IMR-90 (cell line): ENCODE measurements at regions not wholly inside any gene's neighbourhood (a gene's known extent, or its start where the extent isn't known, plus 50 kb on each side); places are given as distances from the start of the nearest gene placed in this dataset.

Source experiments
- ATAC-seq: fragments of 200-7000 bp; cut with Tn5 transposase; 2 replicates; pipeline ENCODE4 v1.9.1; 2020; ENCODE audit warnings: low read depth, mild to moderate bottlenecking, moderate library complexity
- BruUV-seq: library from RNA; stranded (reverse); fragments of 400-500 nt; replicated peaks from 2 replicates; lab custom pipeline; 2021; lab: Mats Ljungman, UMichigan
- CTCF ChIA-PET: fragments of 300-600 bp; formaldehyde crosslinking; extraction: SDS; loops from one replicate; lab custom pipeline; 2021; ENCODE audit warnings: antibody characterized with exemption; lab: Yijun Ruan, JAX
- POLR2A ChIA-PET: fragments of 300-600 bp; sonication (Branson Sonifier 250); formaldehyde crosslinking; loops from one replicate; lab custom pipeline; 2022; ENCODE audit warnings: antibody characterized with exemption; ENCODE audit not compliant: unreplicated experiment; lab: Charles Lee
- DNase-seq: peaks from one replicate; pipeline ENCODE4 v3.0.0; 2013
- H2AFZ ChIP-seq: replicated peaks from 2 replicates; pipeline ENCODE3; 2013; ENCODE audit warnings: low read length, mild to moderate bottlenecking; ENCODE audit not compliant: poor library complexity
- H2AK5ac ChIP-seq: 2 replicates; pipeline ENCODE4 v1.6.1; 2013; ENCODE audit warnings: low read depth, low read length, inconsistent platforms
- H2AK9ac ChIP-seq: replicated peaks from 2 replicates; pipeline ENCODE3; 2013; ENCODE audit warnings: mild to moderate bottlenecking, low read depth, low read length, moderate library complexity; ENCODE audit not compliant: poor library complexity
- H2BK120ac ChIP-seq: 2 replicates; pipeline ENCODE4 v1.6.1; 2013; ENCODE audit warnings: low read depth, low read length, inconsistent platforms
- H2BK15ac ChIP-seq: 3 replicates; pipeline ENCODE4 v1.6.1; 2013; ENCODE audit warnings: low read depth, low read length, inconsistent platforms
- H2BK20ac ChIP-seq: 2 replicates; pipeline ENCODE4 v1.6.1; 2013; ENCODE audit warnings: low read depth, mild to moderate bottlenecking, inconsistent platforms, low read length, moderate library complexity
- H2BK5ac ChIP-seq: 2 replicates; pipeline ENCODE4 v1.6.1; 2013; ENCODE audit warnings: mild to moderate bottlenecking, low read depth, low read length, inconsistent platforms; ENCODE audit not compliant: poor library complexity, severe bottlenecking
- H3K14ac ChIP-seq: replicated peaks from 2 replicates; pipeline ENCODE4 v1.6.1; 2013; ENCODE audit warnings: low read depth, low read length, inconsistent platforms
- H3K18ac ChIP-seq: 2 replicates; pipeline ENCODE4 v1.6.1; 2013; ENCODE audit warnings: low read depth, low read length, control low read depth
- H3K23ac ChIP-seq: 2 replicates; pipeline ENCODE4 v1.6.1; 2013; ENCODE audit warnings: low read depth, low read length, inconsistent platforms
- H3K27ac ChIP-seq: 2 replicates; pipeline ENCODE4 v1.5.1; 2013; ENCODE audit warnings: mild to moderate bottlenecking, control low read depth, low read length; ENCODE audit not compliant: insufficient read depth
- H3K27me3 ChIP-seq: 2 replicates; pipeline ENCODE4 v1.6.1; 2013; ENCODE audit warnings: low read length; ENCODE audit not compliant: control insufficient read depth, insufficient read depth
- H3K36me3 ChIP-seq: 2 replicates; pipeline ENCODE4 v1.6.1; 2013; ENCODE audit warnings: low read length, mixed read lengths; ENCODE audit not compliant: control insufficient read depth, insufficient read depth
- H3K4ac ChIP-seq: 2 replicates; pipeline ENCODE4 v1.6.1; 2013; ENCODE audit warnings: low read depth, low read length, inconsistent platforms
- H3K4me1 ChIP-seq: 2 replicates; pipeline ENCODE4 v1.6.1; 2013; ENCODE audit warnings: low read length, mixed read lengths; ENCODE audit not compliant: control insufficient read depth, insufficient read depth
- H3K4me2 ChIP-seq: 2 replicates; pipeline ENCODE4 v1.6.1; 2013; ENCODE audit warnings: low read depth, mild to moderate bottlenecking, control low read depth, low read length, moderate library complexity
- H3K4me3 ChIP-seq: 2 replicates; pipeline ENCODE4 v1.5.1; 2013; ENCODE audit warnings: low read depth, mild to moderate bottlenecking, control low read depth, low read length, moderate library complexity; ENCODE audit not compliant: insufficient read depth
- H3K56ac ChIP-seq: 2 replicates; pipeline ENCODE4 v1.6.1; 2013; ENCODE audit warnings: low read length, inconsistent platforms; ENCODE audit not compliant: insufficient read depth; ENCODE audit errors: extremely low read depth
- H3K79me1 ChIP-seq, 2 experiments: 2 replicates each; pipeline ENCODE4 v1.6.1; 2013; ENCODE audit warnings: low read length in 2 of 2, inconsistent platforms in 1 of 2, low read depth in 1 of 2
- H3K9ac ChIP-seq: 2 replicates; pipeline ENCODE4 v1.6.1; 2013; ENCODE audit warnings: low read depth, low read length, control low read depth
- H3K9me1 ChIP-seq: 2 replicates; pipeline ENCODE4 v1.6.1; 2013; ENCODE audit warnings: low read length, inconsistent platforms; ENCODE audit not compliant: insufficient read depth
- H3K9me3 ChIP-seq: 2 replicates; pipeline ENCODE4 v1.6.1; 2013; ENCODE audit warnings: low read length; ENCODE audit not compliant: control insufficient read depth, insufficient read depth
- H4K20me1 ChIP-seq: 2 replicates; pipeline ENCODE4 v1.6.1; 2013; ENCODE audit warnings: low read length, inconsistent platforms; ENCODE audit not compliant: insufficient read depth
- H4K5ac ChIP-seq: 2 replicates; pipeline ENCODE4 v1.6.1; 2013; ENCODE audit warnings: mild to moderate bottlenecking, low read depth, low read length, control low read depth
- H4K8ac ChIP-seq, 2 experiments: 2 replicates each; pipeline ENCODE4 v1.6.1; 2013; ENCODE audit warnings: low read depth in 2 of 2, low read length in 2 of 2, control low read depth in 1 of 2, inconsistent platforms in 1 of 2
- H4K91ac ChIP-seq: 2 replicates; pipeline ENCODE4 v1.6.1; 2013; ENCODE audit warnings: low read depth, low read length, inconsistent platforms; ENCODE audit not compliant: insufficient read depth
- BHLHE40 ChIP-seq: fragments of 150-350 bp; IDR thresholded peaks from 2 replicates; pipeline ENCODE4 v1.6.1; 2016; ENCODE audit warnings: mild to moderate bottlenecking, low read depth, low read length
- CEBPB ChIP-seq: IDR thresholded peaks from 2 replicates; pipeline ENCODE4 v1.6.1; 2012; ENCODE audit warnings: low read depth, low read length, improper control_type of control experiment
- CHD1 ChIP-seq: IDR thresholded peaks from 2 replicates; pipeline ENCODE4 v1.6.1; 2012; ENCODE audit warnings: low read depth, low read length, improper control_type of control experiment
- FOS ChIP-seq: fragments of 150-350 bp; IDR thresholded peaks from 2 replicates; pipeline ENCODE4 v1.6.1; 2016; ENCODE audit warnings: low read depth, low read length
- MAFK ChIP-seq: IDR thresholded peaks from 2 replicates; pipeline ENCODE4 v1.6.1; 2012; ENCODE audit warnings: low read depth, low read length, improper control_type of control experiment
- MXI1 ChIP-seq: IDR thresholded peaks from 2 replicates; pipeline ENCODE4 v1.6.1; 2012; ENCODE audit warnings: low read depth, mild to moderate bottlenecking, low read length, moderate library complexity, borderline replicate concordance
- NFE2L2 ChIP-seq: fragments of 150-350 bp; IDR thresholded peaks from 2 replicates; pipeline ENCODE4 v1.6.1; 2016; ENCODE audit warnings: low read depth, mild to moderate bottlenecking, low read length
- POLR2A ChIP-seq: IDR thresholded peaks from 2 replicates; pipeline ENCODE4 v1.6.1; 2012; ENCODE audit warnings: mild to moderate bottlenecking, low read depth, low read length
- RCOR1 ChIP-seq: IDR thresholded peaks from 2 replicates; pipeline ENCODE4 v1.6.1; 2012; ENCODE audit warnings: mild to moderate bottlenecking, low read length, improper control_type of control experiment; ENCODE audit not compliant: insufficient replicate concordance
- RFX5 ChIP-seq: IDR thresholded peaks from 2 replicates; pipeline ENCODE4 v1.8.0; 2012; ENCODE audit warnings: low read depth, mild to moderate bottlenecking, low read length, moderate library complexity
- SMC3 ChIP-seq: fragments of 150-350 bp; IDR thresholded peaks from 2 replicates; pipeline ENCODE4 v1.6.1; 2016; ENCODE audit warnings: low read depth, mild to moderate bottlenecking, antibody characterized with exemption, low read length, moderate library complexity
- USF2 ChIP-seq: fragments of 150-350 bp; IDR thresholded peaks from 2 replicates; pipeline ENCODE4 v1.6.1; 2017; ENCODE audit warnings: mild to moderate bottlenecking, antibody characterized with exemption, low read length, low read depth
- WGBS, 2 experiments: methylation state at CpG; one replicate each; pipeline versions ENCODE4 v1.1.5 to v1.1.7; 2013; ENCODE audit warnings: missing lambda C conversion rate in 2 of 2; ENCODE audit not compliant: insufficient read length in 1 of 2; ENCODE audit errors: extremely low coverage in 2 of 2; 5-methylcytosine and 5-hydroxymethylcytosine counted together
- dilution Hi-C: fragments of 300-500 bp; cut with HindIII; formaldehyde crosslinking; loops from one replicate; pipeline ENCODE4 v1.14.3; 2018; ENCODE audit warnings: low sequenced_read_pairs; ENCODE audit not compliant: unreplicated experiment
- in situ Hi-C: fragments of 300-500 bp; cut with MboI; formaldehyde crosslinking; loops from 3 replicates; pipeline ENCODE4 v1.14.3; 2019; ENCODE audit warnings: low sequenced_read_pairs, inconsistent platforms, mixed read lengths
- intact Hi-C: fragments of 100-400 bp; cut with micrococcal nuclease; formaldehyde crosslinking; loops from 2 replicates; pipeline ENCODE4 v1.10.0; 2022

- no peaks in the 10 kb centered on the region for H4K20me1 ChIP-seq
- H2AK9ac ChIP-seq: no peak overlapping the region
- H3K79me1 ChIP-seq: no peaks in the 10 kb centered on the region
- no peak overlapping the region for H3K4me2 ChIP-seq
- dilution Hi-C loops (no loop called here), intact Hi-C loops (no loop called here), in situ Hi-C loops (no loop called here)
- ATAC-seq (no peak), DNase-seq (no peak)
- no peak overlapping the region for H3K14ac ChIP-seq
- no TSS peak for BruUV-seq
- H4K5ac ChIP-seq: no peak overlapping the region
- no peak overlapping the region for H3K9ac ChIP-seq
- no peak overlapping the region for H2AFZ ChIP-seq
- no peak overlapping the region for H2BK5ac ChIP-seq
- H3K56ac ChIP-seq: no peak overlapping the region
- H3K4me1 ChIP-seq: no peaks in the 10 kb centered on the region
- TF ChIP-seq POLR2A (no peak), CEBPB (no peak), BHLHE40 (no peak), MXI1 (no peak), CHD1 (no peak), NFE2L2 (no peak), RFX5 (no peak), MAFK (no peak), FOS (no peak), SMC3 (no peak), USF2 (no peak), RCOR1 (no peak)
- no peaks in the 10 kb centered on the region for H3K9me1 ChIP-seq
- H3K23ac ChIP-seq: no peak overlapping the region
- H3K4me3 ChIP-seq: no peak overlapping the region
- H2BK120ac ChIP-seq: no peak overlapping the region
- H2BK20ac ChIP-seq: no peak overlapping the region
- no peak overlapping the region for H3K4ac ChIP-seq
- no peak overlapping the region for H3K27ac ChIP-seq
- H2BK15ac ChIP-seq: no peak overlapping the region
- H2AK5ac ChIP-seq: no peak overlapping the region
- no CpG with 5 or more reads among the region's 2 CpGs for WGBS, 2 experiments
- no peaks in the 10 kb centered on the region for H3K27me3 ChIP-seq
- no peaks in the 10 kb centered on the region for H3K36me3 ChIP-seq
- H4K91ac ChIP-seq: no peak overlapping the region
- no peaks in the 10 kb centered on the region; the same call in 1 of the 2 replicates for H3K9me3 ChIP-seq
- POLR2A ChIA-PET: no interaction called here
- no peak overlapping the region for H3K18ac ChIP-seq
- no peak overlapping the region for H4K8ac ChIP-seq
- CTCF ChIA-PET: no interaction called here
Measured at GRCh38 chr3:145088917-145089316, 1072.1 kb downstream of the PLOD2 start.
